Endothelial cell of umbilical vein (primary cell): ENCODE measurements at regions not wholly inside any gene's neighbourhood (a gene's known extent, or its start where the extent isn't known, plus 50 kb on each side); places are given as distances from the start of the nearest gene placed in this dataset.

ENCODE experiments used
- BruUV-seq: library from RNA; stranded (reverse); fragments of 400-500 nt; replicated peaks from 2 replicates; lab custom pipeline; 2021; lab: Mats Ljungman, UMichigan
- CTCF ChIA-PET: fragments of 300-600, 350-600 bp; sonication (Branson Sonifier 250); formaldehyde crosslinking; loops from one replicate; lab custom pipeline; 2021; ENCODE audit warnings: antibody characterized with exemption, inconsistent platforms; lab: Charles Lee
- POLR2A ChIA-PET: fragments of 300-600, 350-600 bp; sonication (Branson Sonifier 250); formaldehyde crosslinking; loops from one replicate; lab custom pipeline; 2021; ENCODE audit warnings: antibody characterized with exemption, inconsistent platforms; lab: Charles Lee
- DNase-seq: peaks from one replicate; pipeline ENCODE4 v3.0.0-alpha.2; 2011; ENCODE audit warnings: low read depth, low spot score
- FAIRE-seq: peaks from 2 replicates; lab custom pipeline; 2011; peaks lifted over from hg19 to GRCh38; lab: Jason Lieb, UNC
- H2AFZ ChIP-seq: 2 replicates; pipeline ENCODE4 v1.6.0; 2012; ENCODE audit warnings: low read depth, low read length, control low read depth, inconsistent platforms
- H3K27ac ChIP-seq: 2 replicates; pipeline ENCODE4 v1.5.1; 2011; ENCODE audit warnings: low read depth, mild to moderate bottlenecking, control low read depth, low read length, moderate library complexity; ENCODE audit not compliant: insufficient read depth
- H3K27me3 ChIP-seq, 2 experiments: 2 replicates each; pipeline versions ENCODE4 v1.6.0 to v1.6.1; 2011; ENCODE audit warnings: low read length in 2 of 2, mixed read lengths in 1 of 2; ENCODE audit not compliant: control insufficient read depth in 2 of 2, insufficient read depth in 2 of 2
- H3K36me3 ChIP-seq, 2 experiments: 2 replicates in 1 of 2; 3 replicates in 1 of 2; pipeline ENCODE4 v1.5.1; 2011; ENCODE audit warnings: low read length in 2 of 2, mild to moderate bottlenecking in 1 of 2, moderate library complexity in 1 of 2; ENCODE audit not compliant: control insufficient read depth in 2 of 2, insufficient read depth in 2 of 2; ENCODE audit errors: extremely low read depth in 1 of 2
- H3K4me1 ChIP-seq: 3 replicates; pipeline ENCODE4 v1.5.1; 2011; ENCODE audit warnings: mild to moderate bottlenecking, low read length; ENCODE audit not compliant: control insufficient read depth, insufficient read depth; ENCODE audit errors: extremely low read depth
- H3K4me2 ChIP-seq: 2 replicates; pipeline ENCODE4 v1.6.1; 2011; ENCODE audit warnings: low read length, control low read depth, mixed read lengths; ENCODE audit not compliant: insufficient read depth
- H3K4me3 ChIP-seq, 3 experiments: fragments of 200-600 bp in 1 of 3; sonication (generic), shearing (Covaris generic) in 1 of 3; replicated peaks in 1 of 3; 2 replicates each; pipeline ENCODE4 v1.5.1; 2011 to 2016; ENCODE audit warnings: control low read depth in 3 of 3, low read length in 3 of 3, mild to moderate bottlenecking in 2 of 3, inconsistent platforms in 1 of 3, low read depth in 1 of 3, moderate library complexity in 1 of 3; ENCODE audit not compliant: insufficient read depth in 1 of 3
- H3K79me2 ChIP-seq: 2 replicates; pipeline ENCODE4 v1.6.0; 2012; ENCODE audit warnings: low read length, inconsistent platforms; ENCODE audit not compliant: control insufficient read depth, insufficient read depth
- H3K9ac ChIP-seq: replicated peaks from 2 replicates; pipeline ENCODE3; 2011; ENCODE audit warnings: low read length, control low read depth; ENCODE audit not compliant: insufficient read depth; ENCODE audit errors: extremely low read depth
- H3K9me1 ChIP-seq: replicated peaks from 3 replicates; pipeline ENCODE4 v1.6.0; 2011; ENCODE audit warnings: mild to moderate bottlenecking, low read length; ENCODE audit not compliant: control insufficient read depth, insufficient read depth; ENCODE audit errors: extremely low read depth
- H3K9me3 ChIP-seq: replicated peaks from 2 replicates; pipeline ENCODE4 v1.5.1; 2012; ENCODE audit warnings: low read length, inconsistent platforms; ENCODE audit not compliant: control insufficient read depth, insufficient read depth
- H4K20me1 ChIP-seq: replicated peaks from 2 replicates; pipeline ENCODE3; 2011; ENCODE audit warnings: mild to moderate bottlenecking, low read length; ENCODE audit not compliant: control insufficient read depth, insufficient read depth; ENCODE audit errors: extremely low read depth
- CTCF ChIP-seq, 2 donors: IDR thresholded peaks; 1 replicate in 1 of 2; 2 replicates in 1 of 2; pipeline ENCODE4 v1.5.1; 2011; ENCODE audit warnings: low read length in 2 of 2, mild to moderate bottlenecking in 2 of 2, moderate library complexity in 2 of 2, control low read depth in 1 of 2, inconsistent platforms in 1 of 2, low read depth in 1 of 2; ENCODE audit not compliant: insufficient read depth in 1 of 2; ENCODE audit errors: extremely low read depth in 1 of 2
- EZH2 ChIP-seq: IDR thresholded peaks from 2 replicates; pipeline ENCODE4 v1.6.1; 2012; ENCODE audit warnings: borderline replicate concordance, low read depth, mild to moderate bottlenecking, moderate library complexity, low read length, inconsistent platforms; ENCODE audit not compliant: severe bottlenecking
- FOS ChIP-seq: IDR thresholded peaks from 2 replicates; pipeline ENCODE4 v1.6.1; 2011; ENCODE audit warnings: mild to moderate bottlenecking, low read length, moderate library complexity, borderline replicate concordance; ENCODE audit not compliant: insufficient read depth
- GATA2 ChIP-seq: IDR thresholded peaks from 2 replicates; pipeline ENCODE4 v1.7.0; 2011; ENCODE audit warnings: low read depth, mild to moderate bottlenecking, moderate library complexity, mixed read lengths, low read length; ENCODE audit not compliant: insufficient read length, insufficient read depth
- JUN ChIP-seq: IDR thresholded peaks from 2 replicates; pipeline ENCODE4 v1.6.1; 2011; ENCODE audit warnings: borderline replicate concordance, low read depth; ENCODE audit not compliant: insufficient read length, insufficient read depth
- MAX ChIP-seq: IDR thresholded peaks from 2 replicates; pipeline ENCODE4 v1.6.1; 2011; ENCODE audit not compliant: insufficient read depth, insufficient read length
- MYC ChIP-seq: IDR thresholded peaks from one replicate; pipeline ENCODE4 v1.6.1; 2011; ENCODE audit warnings: mild to moderate bottlenecking, low read depth, low read length
- POLR2A ChIP-seq: IDR thresholded peaks from 2 replicates; pipeline ENCODE4 v1.6.1; 2012; ENCODE audit warnings: low read depth, mild to moderate bottlenecking, control low read depth, low read length
- POLR2AphosphoS5 ChIP-seq: IDR thresholded peaks from 2 replicates; pipeline ENCODE4 v1.6.1; 2012; ENCODE audit warnings: low read depth, mild to moderate bottlenecking, control low read depth, low read length, moderate library complexity; ENCODE audit not compliant: insufficient read depth
- dilution Hi-C: fragments of 300-500 bp; cut with MboI; formaldehyde crosslinking; loops from one replicate; pipeline ENCODE4 v1.15.0; 2019; ENCODE audit warnings: low sequenced_read_pairs; ENCODE audit not compliant: extremely low pct_ligation_motif_present
- intact Hi-C: fragments of 100-400 bp; cut with micrococcal nuclease; formaldehyde crosslinking; loops from one replicate; pipeline ENCODE4 v1.10.0; 2022

GRCh38 chr5:72601861-72602260 lies 94.7 kb upstream of the ZNF366 start:
- H2AFZ ChIP-seq: no peak overlapping the region
- ChIA-PET POLR2A (no interaction called here), CTCF (interaction anchor here (1.0 to 3.1 kb wide), 3 partner anchors 9 to 236 kb away, joined by 3 to 16 read pairs (median 4); no protein-coding TSS in a partner anchor)
- no TSS peak for BruUV-seq
- DNase-seq: no peak
- TF ChIP-seq JUN (no peak), MYC (no peak), MAX (no peak), EZH2 (no peak), CTCF (IDR thresholded peaks at IDR 0.05; ENCODE audit: extremely low read depth in 1 of 2, insufficient read depth in 1 of 2, low read depth in 1 of 2, low read length in 2 of 2) (no peak), POLR2AphosphoS5 (no peak), POLR2A (no peak), GATA2 (no peak), FOS (no peak)
- dilution Hi-C loops: no loop called here
- no peak overlapping the region for H3K4me3 ChIP-seq
- intact Hi-C loops: loop anchor here (5.0 kb wide), 1 partner anchor 215 kb away; no protein-coding TSS in a partner anchor
- no peaks in the 10 kb centered on the region for H3K79me2 ChIP-seq
- H3K9me1 ChIP-seq: no peaks in the 10 kb centered on the region
- no peaks in the 10 kb centered on the region for H4K20me1 ChIP-seq
- FAIRE-seq: no peak
- H3K4me1 ChIP-seq: peaks cover 88% of the 10 kb centered on the region
- H3K27me3 ChIP-seq: no peaks in the 10 kb centered on the region
- no peaks in the 10 kb centered on the region for H3K9me3 ChIP-seq
- H3K27ac ChIP-seq: no peak overlapping the region
- no peak overlapping the region for H3K4me2 ChIP-seq
- H3K36me3 ChIP-seq: no peaks in the 10 kb centered on the region
- H3K9ac ChIP-seq: no peak overlapping the region
